UCSD-AML1 (cell line): ENCODE measurements at regions not wholly inside any gene's neighbourhood (a gene's known extent, or its start where the extent isn't known, plus 50 kb on each side); places are given as distances from the start of the nearest gene placed in this dataset.
"Not testable (repeated sequence)": the region's sequence is repeated elsewhere in the genome, so short reads cannot be mapped to it uniquely, and the experiment has no call there.

ENCODE experiments used
- DNase-seq: peaks from one replicate; lab custom pipeline; 2025; ENCODE audit not compliant: unreplicated experiment; lab: John Stamatoyannopoulos, UW

DNA sequence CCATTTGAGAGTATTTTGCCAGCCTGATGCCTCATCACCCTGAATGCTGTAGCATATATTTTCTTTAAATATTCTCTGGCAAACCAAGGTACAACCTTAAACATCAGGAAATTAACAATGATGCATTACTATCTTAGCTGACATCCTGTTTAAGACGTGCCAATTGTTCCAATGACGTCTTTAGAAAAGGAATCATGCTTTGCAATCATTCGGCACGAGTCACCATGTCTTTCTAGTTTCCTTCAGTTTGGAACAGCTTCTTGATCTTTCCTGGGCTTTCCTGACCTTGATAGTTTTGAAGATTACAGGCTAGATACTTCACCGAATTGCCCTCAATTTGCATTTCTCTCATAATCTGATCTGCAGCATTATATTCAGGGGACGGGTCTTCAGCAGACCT, 88.2 kb upstream of the GLI2 start:
- no peak for DNase-seq

DNA sequence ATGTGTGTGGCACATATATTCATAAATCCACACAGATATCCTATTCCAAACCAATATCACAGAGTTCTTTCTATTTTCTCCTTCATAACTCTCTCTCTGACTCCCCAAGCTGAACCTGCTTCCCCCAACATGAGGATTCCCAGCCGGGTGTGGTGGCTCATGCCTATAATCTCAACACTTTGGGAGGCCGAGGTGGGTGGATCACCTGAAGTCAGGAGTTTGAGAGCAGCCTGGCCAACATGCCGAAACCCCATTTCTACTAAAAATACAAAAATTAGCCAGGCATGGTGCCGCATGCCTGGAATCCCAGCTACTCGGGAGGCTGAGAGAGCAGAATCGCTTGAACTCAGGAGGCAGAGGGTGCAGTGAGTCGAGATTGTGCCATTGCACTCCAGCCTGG, 86.3 kb upstream of the GLI2 start:
- not testable (repeated sequence) for DNase-seq

DNA sequence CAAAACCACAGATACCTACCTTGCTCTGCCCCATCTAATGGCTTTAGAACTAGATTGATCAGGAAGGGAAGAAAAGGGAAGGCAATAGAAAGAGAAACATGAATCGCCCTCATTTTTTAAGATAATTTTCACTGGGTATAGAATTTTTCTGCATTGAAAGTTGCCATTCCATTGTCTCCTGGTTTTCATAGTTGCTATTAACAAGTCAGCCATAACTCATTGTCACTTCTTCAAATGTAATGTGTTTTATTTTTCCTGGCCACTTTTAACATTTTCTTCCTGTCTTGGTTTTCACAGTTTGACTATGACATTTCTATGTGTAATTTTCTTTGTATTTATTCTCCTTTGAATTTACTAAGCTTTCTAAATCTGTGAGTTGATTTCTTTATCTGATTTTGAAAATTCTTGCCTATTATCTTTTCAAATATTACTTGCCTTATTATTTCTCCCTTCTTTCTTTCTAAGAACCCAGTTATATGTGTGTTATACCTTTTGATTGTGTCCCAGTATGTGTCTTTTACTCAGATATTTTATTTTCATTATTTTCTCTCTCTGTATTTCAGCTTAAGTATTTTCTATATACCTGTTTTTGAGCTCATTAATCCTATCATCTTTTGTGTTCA, 85.5 kb upstream of the GLI2 start:
- DNase-seq, result no peak

DNA sequence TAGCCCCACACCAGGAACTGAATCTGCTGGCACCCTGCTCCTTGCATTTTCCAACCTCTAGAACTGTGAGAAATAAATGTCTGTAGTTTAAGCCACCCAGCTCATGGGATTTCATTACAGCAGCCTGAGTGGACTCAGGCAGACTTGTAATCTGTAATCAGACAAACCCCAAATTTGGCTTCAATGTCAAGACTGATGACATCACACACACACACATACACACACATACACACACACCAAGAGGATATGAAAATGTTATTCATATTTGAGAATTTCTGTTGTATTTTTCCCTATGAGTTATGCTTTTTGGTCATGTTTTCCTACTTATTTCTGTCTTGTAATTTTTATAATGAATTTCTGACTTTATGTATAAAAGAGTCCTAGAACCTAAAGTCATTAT, 83.8 kb upstream of the GLI2 start:
- DNase-seq, result no peak

DNA sequence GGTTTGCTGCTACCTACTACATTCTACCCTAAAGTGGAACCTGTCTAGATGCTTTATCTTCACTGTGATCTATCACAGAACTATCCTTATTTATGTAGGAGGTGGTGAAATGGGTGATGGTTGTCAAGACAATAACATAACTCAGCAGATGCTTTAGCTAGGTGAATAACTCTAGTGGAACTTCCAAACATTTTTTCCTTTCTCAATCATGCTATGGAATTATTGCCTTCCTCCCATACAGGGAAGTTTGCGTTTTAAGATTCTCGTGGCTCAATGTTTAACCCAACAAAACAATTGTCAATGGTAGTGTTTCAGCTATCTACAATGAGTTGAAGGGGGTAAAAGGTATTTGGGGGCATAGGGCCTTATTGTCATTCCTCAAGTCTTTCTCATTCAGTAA, 82.6 kb upstream of the GLI2 start:
- DNase-seq, result no peak

DNA sequence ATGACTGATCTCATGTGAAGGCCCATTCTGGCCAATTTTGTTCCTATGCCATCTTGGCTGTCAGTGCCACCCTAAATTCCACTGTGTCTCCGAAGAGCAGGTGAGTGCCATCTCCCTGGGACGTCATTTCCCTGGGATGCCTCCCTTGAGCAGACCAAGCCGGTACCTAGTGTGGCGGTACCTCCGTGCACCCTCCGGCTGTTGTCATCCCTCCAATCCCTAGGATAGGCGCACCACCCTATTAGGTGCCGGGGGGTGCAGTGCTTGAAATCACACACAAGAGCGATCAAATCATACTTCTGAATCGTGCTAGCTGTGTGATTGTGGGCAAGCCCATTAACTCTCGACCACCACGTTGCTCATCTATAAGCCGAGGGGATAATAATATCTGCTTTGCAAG, 81.8 kb upstream of the GLI2 start:
- DNase-seq, result no peak

DNA sequence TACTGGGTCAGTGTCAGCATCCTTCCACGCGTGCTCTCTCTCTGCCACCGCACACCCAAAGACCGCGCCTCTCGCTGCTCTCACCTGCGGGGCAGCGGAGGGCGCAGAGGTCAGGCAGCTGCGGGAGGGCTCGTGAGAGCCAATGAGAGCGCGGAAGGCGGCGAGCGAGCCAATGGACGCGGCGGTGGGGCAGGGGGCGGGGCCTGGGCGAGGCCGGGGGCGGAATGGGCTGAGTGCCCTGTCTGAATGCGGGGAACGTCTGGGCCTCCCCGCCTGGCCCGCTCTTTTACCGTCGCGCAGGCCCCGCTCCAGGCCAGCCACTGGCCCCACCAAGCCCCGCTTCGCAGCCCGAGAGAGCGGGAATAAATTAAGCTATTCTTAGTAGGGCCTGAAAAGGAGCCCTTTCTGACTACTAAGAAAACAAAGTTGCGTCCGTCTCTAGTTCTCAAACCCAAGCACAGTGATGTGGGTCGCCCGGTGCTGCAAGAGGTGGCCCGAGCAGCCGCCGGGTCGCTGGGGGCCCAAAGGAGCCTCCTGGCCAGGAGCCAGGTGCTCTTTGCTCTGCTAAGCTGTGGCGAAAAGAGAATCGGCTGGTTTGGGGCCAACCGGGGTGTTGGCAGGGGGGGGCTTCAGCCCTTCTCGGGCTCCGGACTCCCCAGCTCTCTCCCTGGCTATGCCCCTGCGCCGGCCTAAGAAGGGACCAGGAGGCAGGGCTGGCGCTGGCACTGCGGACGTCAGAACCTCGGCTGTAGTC, 81.1 kb upstream of the GLI2 start:
- no peak for DNase-seq

DNA sequence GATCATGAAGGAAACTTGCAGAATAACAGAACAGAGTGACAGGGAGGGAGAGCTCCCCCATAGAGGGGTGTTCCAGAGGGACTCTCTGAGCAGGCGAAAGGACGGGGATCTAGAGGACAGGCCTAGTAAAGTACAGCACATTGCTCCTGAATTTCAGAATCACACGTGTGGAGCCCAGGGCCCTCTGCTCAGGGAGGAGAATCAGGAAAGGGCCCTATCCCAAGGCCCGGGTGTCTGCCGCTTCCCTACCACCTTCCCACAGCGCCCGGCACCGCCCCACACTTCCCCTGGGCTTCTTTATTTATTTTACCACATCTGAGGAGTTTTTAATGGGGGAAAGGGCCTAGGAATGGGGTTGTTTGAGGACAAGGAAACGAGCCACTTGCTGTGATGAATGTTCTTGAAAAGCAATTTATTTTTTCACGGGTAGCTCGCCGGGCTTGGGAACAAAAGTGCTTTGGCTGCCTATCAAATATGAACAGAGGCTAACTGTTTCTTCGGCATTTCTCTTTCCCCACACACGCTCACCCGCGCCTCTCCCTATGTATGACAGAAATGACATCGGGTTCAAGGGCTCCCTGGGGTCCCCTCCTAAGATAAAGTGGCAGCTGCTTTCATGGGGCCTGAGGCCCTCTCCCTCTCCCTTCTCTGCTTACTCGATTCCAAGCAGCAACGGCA, 79.3 kb upstream of the GLI2 start:
- no peak for DNase-seq

DNA sequence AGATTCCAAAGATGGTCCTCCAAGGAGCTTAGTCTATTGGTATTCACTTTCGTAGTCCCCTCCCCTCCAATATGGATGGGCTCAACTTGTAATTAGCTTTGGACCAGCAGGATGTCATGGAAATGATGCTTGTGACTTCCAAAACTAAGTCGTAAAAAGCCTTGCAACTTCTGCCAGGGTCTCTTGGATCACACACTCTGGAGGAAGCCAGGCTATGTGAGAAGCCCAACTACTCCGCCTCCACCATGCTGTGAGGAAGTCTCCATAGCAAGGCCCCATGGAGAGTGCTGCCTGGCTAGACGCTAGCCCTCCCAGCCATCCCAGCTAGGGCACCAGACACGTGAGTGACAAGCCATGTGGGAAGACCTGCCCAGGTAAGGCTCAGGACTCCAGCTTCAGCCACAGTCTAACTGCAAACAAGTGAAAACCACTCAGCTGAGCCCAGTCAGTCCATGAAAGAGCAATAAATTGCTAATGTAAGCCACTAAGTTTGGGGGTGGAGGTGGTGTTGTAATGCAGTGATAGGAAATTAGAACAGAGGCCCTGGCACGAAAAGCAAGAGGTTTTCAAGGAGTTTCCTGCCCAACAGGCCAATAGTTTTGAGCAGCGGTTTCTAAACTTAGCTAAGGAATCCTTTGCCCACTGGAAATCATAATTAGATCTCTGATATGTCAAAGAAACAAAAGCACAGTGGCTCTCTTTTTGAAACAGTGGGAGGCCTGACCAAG, 77.5 kb upstream of the GLI2 start:
- DNase-seq, result no peak

DNA sequence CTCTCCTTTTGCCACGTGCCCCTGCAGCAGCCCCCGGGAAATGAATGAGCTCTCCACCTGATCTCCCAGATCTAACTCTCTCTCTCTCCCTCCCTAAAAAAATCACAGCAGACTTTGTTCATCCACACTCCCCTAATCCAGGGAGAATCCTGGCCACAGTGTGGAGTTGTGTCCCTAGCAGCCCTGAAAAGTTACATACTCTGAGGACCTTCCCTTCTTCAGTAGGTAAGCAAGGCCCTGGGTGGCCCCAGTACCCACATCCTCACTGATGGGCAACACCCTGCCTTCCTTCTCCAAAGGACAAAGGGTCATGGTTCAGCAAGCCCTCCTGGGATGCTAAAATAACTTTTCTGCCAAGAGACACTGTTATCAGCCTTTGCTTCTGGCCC, 76.9 kb upstream of the GLI2 start:
- DNase-seq, result no peak

DNA sequence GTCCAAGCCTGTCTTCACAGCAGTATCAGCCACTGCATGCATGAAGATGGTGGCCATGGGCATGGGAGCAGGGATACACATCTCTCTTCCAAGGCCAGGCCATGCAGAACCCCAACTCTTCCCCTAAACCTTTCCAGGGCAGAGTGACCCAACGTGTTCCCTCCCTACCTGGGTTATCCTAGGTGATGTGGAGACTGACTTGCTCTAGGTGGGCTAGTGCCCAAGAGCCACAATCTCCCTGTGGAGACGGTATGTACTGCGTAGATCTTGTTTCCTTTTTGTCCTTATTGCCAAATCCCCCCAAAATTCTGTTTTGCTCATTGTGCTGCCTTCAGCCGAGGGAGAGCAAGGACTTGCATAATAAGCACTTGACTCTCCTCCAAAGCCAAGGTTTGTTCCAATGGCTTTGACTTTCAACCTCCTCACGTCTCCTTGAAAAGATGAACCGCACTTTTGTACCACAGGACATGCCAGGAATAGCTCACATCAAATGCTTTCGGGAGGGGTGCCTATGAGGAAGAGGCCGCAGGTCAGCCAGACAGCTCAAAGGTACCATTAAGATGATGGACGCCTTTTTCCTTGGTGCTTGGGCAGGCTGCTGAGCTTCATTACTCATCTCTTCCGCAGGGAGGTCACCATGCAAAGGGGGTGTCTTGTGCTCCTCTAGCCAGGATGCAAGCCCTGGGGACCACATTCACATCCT, 76.2 kb upstream of the GLI2 start:
- DNase-seq, result no peak

DNA sequence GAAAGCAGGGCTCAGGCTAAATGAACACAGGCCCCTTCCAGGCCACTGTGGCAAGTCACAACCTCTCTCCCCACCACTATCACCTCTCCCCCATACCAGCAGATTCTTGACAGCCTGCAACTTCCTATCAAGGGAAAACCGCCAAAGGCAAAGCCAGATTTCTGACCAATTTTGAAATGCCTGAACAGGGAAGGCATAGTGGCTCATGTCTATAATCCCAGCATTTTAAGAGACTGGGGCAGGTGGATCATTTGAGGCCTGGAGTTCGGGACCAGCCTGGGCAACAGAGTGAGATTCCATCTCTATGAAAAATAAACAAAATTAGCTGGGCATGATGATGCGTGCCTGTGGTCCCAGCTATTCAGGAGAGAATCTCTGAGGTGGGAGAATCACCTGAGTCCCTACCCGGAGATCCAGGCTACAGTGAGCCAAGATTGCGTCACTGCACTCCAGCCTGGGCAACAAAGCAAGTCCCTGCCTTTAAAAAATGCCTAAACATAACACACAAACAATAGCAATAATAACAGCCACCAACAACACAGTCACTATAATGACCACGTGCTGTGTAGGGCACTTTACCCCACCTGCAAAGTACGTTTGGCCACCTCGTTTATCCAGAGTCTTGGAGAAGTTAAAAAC, 75.5 kb upstream of the GLI2 start:
- DNase-seq, result no peak

DNA sequence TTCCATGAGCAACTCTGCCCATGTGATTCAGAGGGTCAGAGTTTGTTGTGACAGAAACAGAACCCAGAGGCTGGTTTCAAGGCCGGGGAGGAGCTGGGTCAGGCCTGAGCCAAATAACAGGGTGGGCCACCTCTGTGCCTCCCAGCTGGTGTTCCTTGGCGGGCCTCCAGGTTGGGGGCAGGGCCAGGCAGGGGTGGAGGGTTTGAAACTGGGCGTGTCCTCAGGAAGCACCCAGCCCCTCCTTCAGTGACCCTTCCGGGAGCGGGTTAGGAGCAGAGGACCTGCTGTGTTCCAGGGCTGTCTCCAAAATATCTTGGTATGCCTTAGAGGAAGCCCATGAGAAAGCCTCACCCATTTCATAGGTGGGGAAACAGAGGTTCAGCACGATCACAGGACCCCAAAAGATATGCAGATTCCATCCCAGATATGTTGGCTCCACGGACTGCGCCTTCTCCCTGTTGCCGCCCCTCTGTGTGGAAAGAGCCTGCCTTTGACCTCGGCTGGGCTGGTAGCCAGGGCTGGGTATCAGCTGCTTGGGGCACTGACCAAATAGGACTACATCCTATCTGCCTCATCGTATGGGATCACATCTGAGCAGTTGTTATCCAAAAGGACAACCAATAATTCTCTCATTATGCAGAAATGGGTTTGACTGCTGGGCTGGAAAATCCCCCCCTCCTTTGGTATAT, 74.8 kb upstream of the GLI2 start:
- no peak for DNase-seq

DNA sequence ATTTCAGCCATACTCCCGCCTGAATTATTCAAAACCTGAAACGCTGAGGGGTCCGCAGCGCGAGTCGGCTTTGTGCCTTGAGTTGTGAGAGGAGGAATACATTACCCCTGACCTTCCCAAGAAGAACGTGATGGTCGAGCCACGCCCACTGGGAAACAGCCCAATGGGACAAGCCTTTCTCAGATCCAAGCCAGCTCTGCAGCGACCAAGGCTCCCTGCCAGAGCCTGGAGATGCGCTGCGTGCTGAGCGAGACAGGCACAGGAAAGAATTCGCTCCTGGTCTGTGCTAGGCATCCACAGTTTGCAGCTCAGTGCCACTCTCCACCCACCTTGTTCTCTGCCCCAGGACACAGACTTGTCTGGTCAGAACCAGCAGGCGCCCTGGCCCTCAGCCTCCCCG, 74.1 kb upstream of the GLI2 start:
- no peak for DNase-seq

DNA sequence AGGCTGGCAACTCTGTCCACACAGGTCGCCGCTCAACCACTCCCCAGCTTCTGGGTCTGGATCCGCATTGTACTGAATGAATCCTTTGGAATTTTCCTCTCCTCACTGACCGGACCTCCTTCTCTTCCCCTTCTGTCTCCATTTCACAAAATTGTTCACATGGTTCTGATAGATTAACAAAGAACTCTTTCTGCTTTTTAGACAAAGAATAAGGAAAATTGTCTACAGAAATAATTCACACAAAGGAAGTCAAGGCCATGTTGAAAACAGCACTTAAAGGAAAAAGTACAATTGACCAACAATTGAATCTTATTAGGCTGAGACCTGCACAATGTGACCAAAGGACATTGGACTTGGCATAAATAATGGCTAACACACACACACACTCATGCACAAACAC, 73.6 kb upstream of the GLI2 start:
- no peak for DNase-seq

DNA sequence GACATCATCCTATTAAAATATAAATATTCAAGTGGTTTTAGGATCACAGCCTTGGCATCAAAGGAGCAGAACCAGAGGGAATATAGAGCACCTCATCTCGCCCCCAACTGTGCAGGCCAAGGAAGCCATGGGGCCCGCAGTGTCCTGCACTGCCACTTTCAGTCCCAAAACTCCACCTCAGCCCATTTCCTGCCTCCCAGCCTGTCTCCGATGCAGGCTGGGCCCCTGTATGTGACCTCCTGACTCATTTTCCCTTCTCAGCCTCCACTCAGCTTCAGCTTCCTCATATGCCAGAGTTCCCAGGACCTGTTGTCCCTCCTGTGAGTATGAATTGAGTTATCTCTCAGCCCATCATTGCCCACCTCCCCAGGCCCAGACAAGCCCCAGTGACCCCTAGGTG, 72.9 kb upstream of the GLI2 start:
- DNase-seq, result no peak

DNA sequence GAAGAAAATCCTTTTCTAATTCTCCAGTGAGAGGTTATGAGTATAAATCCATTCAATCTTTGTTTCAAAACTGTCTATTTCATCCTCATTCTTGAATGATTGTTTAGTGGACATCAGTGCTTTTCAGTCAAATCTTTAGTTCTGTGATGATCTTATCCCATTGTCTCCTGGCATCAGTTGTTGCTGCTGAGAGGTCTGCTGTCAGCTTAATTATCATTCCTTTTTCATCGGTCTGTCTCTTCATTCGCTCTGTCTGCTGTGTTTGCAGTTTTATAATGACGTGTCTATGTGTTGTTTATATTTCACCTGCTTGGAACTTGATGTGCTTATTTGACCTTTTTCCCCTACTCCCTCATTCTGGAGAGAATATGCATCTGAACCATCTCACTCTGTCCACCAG, 69.2 kb upstream of the GLI2 start:
- DNase-seq, result no peak

DNA sequence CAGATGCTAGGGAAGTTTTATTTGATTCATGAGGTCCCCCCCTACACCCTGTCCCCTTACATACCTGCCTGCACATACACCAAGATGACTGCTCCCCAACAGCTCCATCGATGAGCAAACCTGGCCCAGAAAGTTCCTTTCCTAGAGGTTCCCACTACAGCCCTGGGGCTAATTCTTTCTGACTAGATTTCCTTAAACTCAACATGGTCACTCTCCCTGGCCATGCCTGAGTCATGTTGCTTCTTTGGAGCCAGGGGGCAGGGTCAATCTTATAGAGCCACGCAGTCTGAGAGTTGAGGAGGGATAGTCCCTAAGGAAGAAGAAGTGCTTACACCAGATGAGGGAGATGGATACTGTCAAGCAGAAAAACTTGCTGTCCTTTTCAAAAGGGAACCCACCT, 67.7 kb upstream of the GLI2 start:
- DNase-seq, result no peak

DNA sequence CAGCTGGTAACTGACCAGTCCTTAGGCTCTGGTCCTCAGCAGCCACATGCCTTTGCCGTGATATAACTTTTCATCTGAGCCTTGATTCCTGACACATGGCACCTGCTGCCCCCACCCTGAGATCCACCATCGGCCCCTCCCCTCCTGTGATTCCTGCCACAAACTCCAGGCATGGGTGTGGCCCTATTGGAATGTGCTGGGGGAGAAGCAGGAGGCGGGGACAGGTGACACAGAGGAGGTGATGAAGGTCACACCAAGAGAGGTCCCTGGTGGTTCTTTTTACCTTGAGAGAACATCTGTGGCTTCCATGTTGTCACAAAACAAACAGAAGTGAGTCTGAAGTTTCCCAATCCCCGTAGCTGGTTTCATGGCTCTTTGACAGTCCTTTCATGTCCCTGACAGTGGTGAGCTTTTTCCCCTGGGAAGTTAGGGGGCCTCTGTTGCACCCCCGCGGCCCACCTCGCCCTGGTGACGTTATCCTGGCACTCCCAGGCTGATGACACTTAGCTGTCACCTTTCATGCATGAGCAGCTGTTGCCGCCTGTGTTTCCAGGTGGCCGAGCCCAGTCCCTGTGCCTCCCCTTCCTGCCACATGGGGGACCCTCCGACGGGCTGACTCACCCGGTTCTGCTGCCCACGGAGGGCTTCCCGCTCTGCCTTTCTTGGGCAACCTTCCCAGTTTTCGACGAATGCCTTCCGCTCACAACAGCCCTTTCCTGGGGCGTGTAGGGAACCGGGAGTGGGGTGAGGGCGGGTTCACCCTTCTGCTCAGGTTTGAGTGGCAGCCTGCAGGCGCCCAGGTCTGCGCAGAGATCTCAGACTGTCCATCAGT, 66.3 kb upstream of the GLI2 start:
- DNase-seq, result peak; percentile 55
